Tibial artery (tissue), 4 donors: ENCODE measurements at regions not wholly inside any gene's neighbourhood (a gene's known extent, or its start where the extent isn't known, plus 50 kb on each side); places are given as distances from the start of the nearest gene placed in this dataset.
"Not testable (repeated sequence)": the region's sequence is repeated elsewhere in the genome, so short reads cannot be mapped to it uniquely, and the experiment has no call there.

Source experiments
- DNase-seq, 2 donors: peaks; one replicate each; pipeline ENCODE4 v3.0.0-alpha.2; 2019
- H3K27ac ChIP-seq, 2 donors: fragments of 200-600 bp; sonication (generic) in 1 of 2; 1 replicate in 1 of 2; 2 replicates in 1 of 2; pipeline ENCODE4 v1.5.1; 2018 to 2019; ENCODE audit warnings: mild to moderate bottlenecking in 1 of 2
- H3K27me3 ChIP-seq, 2 donors: fragments of 200-600 bp; sonication (generic) in 1 of 2; one replicate each; pipeline versions ENCODE4 v1.5.1 to v1.6.0; 2016 to 2019
- H3K36me3 ChIP-seq, 3 donors: fragments of 200-600 bp; sonication (generic) in 2 of 3; one replicate each; pipeline ENCODE4 v1.5.1; 2016 to 2019; ENCODE audit warnings: mild to moderate bottlenecking in 2 of 3
- H3K4me1 ChIP-seq, 4 donors: fragments of 200-600 bp; sonication (generic) in 2 of 4; 1 replicate in 3 of 4; 2 replicates in 1 of 4; pipeline ENCODE4 v1.5.1; 2016 to 2019
- H3K4me3 ChIP-seq, 2 donors: fragments of 200-600 bp; sonication (generic) in 1 of 2; 1 replicate in 1 of 2; 2 replicates in 1 of 2; pipeline ENCODE4 v1.5.1; 2018 to 2019; ENCODE audit warnings: mild to moderate bottlenecking in 2 of 2
- H3K9me3 ChIP-seq, 3 donors: fragments of 200-600 bp; sonication (generic) in 1 of 3; one replicate each; pipeline ENCODE4 v1.5.1; 2016 to 2019
- intact Hi-C: fragments of 100-400 bp; cut with DNase I; formaldehyde crosslinking; loops from one replicate; pipeline ENCODE4 v1.15.0; 2023; ENCODE audit warnings: low total_unique reads
- TF ChIP-seq, protein P1 (sequence below), 2 experiments: fragments of 200-600 bp in 1 of 2; fragments of 450-650 bp in 1 of 2; IDR thresholded peaks; one replicate each; pipeline ENCODE4 v1.5.1; 2017 to 2019; ENCODE audit warnings: antibody characterized with exemption in 2 of 2, mild to moderate bottlenecking in 1 of 2, moderate library complexity in 1 of 2

DNA sequence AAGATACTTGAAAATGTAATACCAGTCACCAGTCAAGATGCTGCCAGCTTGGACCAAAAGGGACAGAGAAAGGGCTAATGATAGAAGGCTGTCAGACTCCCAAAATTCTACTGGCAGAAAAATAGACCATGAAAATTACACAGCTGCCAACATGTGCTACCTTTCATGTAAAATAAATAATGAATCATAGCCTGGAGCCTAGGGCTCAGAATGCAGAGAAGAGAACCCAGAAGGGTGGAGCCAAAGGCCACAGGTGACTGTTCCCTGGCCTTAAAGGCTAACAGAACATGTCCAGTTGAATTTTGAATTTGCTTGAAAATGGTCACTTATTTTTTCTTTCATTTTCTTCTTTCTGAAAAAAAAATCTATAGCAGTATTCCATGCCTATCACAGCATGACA lies 1827.0 kb upstream of the MIR17HG start:
- TF ChIP-seq, protein P1, sequence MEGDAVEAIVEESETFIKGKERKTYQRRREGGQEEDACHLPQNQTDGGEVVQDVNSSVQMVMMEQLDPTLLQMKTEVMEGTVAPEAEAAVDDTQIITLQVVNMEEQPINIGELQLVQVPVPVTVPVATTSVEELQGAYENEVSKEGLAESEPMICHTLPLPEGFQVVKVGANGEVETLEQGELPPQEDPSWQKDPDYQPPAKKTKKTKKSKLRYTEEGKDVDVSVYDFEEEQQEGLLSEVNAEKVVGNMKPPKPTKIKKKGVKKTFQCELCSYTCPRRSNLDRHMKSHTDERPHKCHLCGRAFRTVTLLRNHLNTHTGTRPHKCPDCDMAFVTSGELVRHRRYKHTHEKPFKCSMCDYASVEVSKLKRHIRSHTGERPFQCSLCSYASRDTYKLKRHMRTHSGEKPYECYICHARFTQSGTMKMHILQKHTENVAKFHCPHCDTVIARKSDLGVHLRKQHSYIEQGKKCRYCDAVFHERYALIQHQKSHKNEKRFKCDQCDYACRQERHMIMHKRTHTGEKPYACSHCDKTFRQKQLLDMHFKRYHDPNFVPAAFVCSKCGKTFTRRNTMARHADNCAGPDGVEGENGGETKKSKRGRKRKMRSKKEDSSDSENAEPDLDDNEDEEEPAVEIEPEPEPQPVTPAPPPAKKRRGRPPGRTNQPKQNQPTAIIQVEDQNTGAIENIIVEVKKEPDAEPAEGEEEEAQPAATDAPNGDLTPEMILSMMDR (IDR thresholded peaks at IDR 0.05), result no peak
- H3K9me3 ChIP-seq, result no peaks in the 10 kb centered on the region
- H3K36me3 ChIP-seq, result no peaks in the 10 kb centered on the region
- no peak overlapping the region for H3K4me3 ChIP-seq
- intact Hi-C loops, result no loop called here
- no peak for DNase-seq
- H3K27me3 ChIP-seq, result no peaks in the 10 kb centered on the region
- no peaks in the 10 kb centered on the region for H3K4me1 ChIP-seq
- no peak overlapping the region for H3K27ac ChIP-seq

DNA sequence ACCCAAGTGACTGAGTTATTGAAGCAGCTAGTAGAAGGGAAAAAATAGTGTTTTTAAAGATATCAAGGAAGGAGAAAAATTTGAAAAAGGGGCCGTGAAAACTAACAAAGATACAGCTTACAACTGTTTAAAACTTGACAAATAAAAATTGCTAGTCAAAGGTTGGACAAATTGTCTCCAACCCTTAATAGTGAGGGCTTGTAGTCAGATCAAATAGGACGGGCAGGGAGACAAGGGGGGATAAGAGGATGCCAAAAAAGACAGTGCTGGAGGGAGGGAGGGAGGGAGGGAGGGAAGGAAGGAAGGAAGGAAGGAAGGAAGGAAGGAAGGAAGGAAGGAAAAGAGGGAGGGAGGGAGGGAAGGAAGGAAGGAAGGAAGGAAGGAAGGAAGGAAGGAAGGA lies 1825.8 kb upstream of the MIR17HG start:
- H3K4me1 ChIP-seq, DNase-seq, H3K36me3 ChIP-seq, H3K9me3 ChIP-seq, H3K4me3 ChIP-seq, H3K27ac ChIP-seq, intact Hi-C loops, H3K27me3 ChIP-seq: not testable (repeated sequence)

DNA sequence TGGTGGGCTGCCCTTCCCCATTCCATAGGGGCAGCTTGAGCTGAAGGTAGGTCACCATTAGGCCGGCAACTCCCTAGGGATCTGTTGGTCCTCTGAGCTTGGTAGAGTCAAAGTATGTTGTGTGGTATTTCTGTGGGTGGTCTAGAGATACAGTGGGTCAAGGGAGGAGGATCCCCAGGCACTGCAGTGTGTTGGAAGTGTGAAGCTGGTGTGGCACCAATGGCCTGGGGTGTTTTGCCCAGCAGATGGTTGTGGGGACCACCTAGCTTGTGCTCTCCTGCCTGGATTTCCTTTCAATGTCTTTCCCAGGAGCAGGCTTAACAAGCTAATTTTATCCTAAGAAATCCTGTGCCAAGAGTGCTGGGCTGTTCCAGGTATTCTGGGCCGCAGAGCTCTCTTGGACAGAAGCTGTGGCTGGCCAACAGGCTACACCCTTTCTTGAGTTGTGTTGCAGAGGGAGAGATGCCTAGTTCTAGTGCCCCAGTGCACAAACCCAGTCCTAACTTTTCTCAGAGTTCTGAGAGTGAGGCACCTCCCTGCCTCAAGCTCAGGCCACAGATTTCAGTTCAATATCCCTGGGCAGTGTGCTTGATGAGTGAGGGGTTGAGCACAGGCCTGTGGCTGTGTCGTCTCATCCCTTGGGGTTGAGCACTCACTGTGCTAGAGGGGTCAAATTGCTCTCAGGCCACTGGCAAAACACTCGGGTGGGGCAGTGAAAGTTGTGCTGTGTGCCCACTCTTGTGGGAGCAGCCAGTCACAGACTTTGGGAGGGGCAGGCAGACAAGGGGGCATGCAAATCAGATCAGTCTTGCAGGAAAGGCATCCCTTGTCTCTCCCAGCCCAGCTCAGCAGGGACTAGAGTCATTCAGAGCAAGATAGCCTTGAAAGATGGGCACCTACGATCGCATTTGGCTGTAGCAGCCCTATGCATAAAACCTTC lies 1806.1 kb upstream of the MIR17HG start:
- intact Hi-C loops, result no loop called here
- H3K27me3 ChIP-seq, result no peaks in the 10 kb centered on the region
- no peak overlapping the region for H3K4me3 ChIP-seq
- H3K36me3 ChIP-seq, result no peaks in the 10 kb centered on the region
- DNase-seq, result no peak
- no peaks in the 10 kb centered on the region for H3K9me3 ChIP-seq
- TF ChIP-seq, protein P1 (IDR thresholded peaks at IDR 0.05), result no peak
- no peak overlapping the region for H3K27ac ChIP-seq
- H3K4me1 ChIP-seq, result no peaks in the 10 kb centered on the region

DNA sequence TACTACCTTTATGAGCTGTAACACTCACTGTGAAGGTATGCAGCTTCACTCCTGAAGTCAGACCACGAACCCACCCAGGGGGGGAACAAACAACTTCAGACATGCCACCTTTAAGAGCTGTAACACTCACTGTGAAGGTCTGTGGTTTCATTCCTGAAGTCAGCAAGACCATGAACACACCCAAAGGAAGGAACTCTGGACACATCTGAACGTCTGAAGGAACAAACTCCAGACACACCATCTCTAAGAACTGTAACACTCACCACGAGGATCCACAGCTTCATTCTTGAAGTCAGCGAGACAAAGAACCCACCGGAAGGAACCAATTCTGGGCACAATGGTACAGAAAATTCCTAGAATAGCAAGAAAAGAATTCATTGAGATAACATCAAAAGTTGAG lies 1796.5 kb upstream of the MIR17HG start:
- H3K27ac ChIP-seq, result no peak overlapping the region
- no peak for DNase-seq
- no peaks in the 10 kb centered on the region for H3K36me3 ChIP-seq
- intact Hi-C loops, result no loop called here
- no peaks in the 10 kb centered on the region for H3K4me1 ChIP-seq
- no peak overlapping the region for H3K4me3 ChIP-seq
- H3K9me3 ChIP-seq, result no peaks in the 10 kb centered on the region
- H3K27me3 ChIP-seq, result no peaks in the 10 kb centered on the region
- TF ChIP-seq, protein P1 (IDR thresholded peaks at IDR 0.05), result no peak

DNA sequence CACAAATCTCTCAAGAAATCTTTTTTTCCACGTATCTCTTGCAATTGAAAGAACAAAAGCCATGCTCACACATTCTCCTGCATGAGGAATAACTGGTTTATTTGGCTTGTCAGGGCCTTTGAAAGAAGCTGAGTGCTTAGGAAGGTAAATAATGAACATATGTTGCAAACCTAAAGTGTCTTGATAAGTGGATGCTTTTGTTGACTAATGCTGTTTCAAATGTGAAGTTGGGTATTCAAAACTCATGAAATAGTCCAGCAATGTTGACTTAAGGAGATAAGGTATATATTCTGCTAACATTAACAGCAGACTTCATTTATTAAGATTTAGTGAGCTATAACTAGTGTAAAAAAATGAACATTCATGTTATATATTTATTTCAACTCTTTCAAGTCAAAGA lies 1792.7 kb upstream of the MIR17HG start:
- intact Hi-C loops, result no loop called here
- no peaks in the 10 kb centered on the region for H3K4me1 ChIP-seq
- no peak overlapping the region for H3K4me3 ChIP-seq
- H3K27ac ChIP-seq, result no peak overlapping the region
- H3K9me3 ChIP-seq, result no peaks in the 10 kb centered on the region
- no peaks in the 10 kb centered on the region for H3K27me3 ChIP-seq
- H3K36me3 ChIP-seq, result no peaks in the 10 kb centered on the region
- TF ChIP-seq, protein P1 (IDR thresholded peaks at IDR 0.05), result no peak
- no peak for DNase-seq

DNA sequence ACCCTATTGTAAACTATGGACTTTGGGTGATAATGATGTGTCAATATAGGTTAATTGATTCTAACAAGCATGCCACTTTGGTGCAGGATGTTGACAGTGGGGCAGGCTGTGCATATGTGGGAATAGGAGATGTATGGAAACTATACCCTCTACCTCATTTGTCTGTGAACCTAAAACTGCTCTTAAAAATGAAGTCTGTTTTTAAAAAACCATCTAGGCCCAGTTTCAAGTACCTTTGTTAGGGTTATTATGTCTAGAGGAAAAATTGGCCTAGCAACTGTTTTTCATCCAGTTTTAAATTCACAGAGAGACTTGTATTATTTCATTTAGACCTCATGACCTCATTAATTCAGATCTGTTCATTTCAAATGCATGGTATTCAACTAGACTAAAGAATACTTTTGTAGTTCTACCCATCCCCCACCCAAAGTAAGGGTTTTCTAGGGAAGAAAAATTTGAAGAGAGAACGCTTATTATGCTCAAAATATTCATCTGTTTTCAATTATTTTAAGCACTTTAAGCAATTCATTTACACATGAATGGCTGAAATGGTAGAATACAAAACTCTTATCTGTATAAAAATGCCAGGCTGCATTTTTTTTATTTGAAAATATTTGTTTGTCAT lies 1781.9 kb upstream of the MIR17HG start:
- Histone ChIP-seq H3K36me3 (no peaks in the 10 kb centered on the region), H3K27me3 (no peaks in the 10 kb centered on the region), H3K4me3 (no peak overlapping the region), H3K27ac (no peak overlapping the region), H3K4me1 (no peaks in the 10 kb centered on the region), H3K9me3 (no peaks in the 10 kb centered on the region)
- intact Hi-C loops, result no loop called here
- no peak for DNase-seq
- TF ChIP-seq, protein P1 (IDR thresholded peaks at IDR 0.05), result no peak
